Caco-2 (cell line): ENCODE measurements at regions not wholly inside any gene's neighbourhood (a gene's known extent, or its start where the extent isn't known, plus 50 kb on each side); places are given as distances from the start of the nearest gene placed in this dataset.

Source experiments
- BruUV-seq: library from RNA; stranded (reverse); fragments of 400-500 nt; replicated peaks from 2 replicates; lab custom pipeline; 2021; lab: Mats Ljungman, UMichigan
- CTCF ChIA-PET: fragments of 300-600 bp; sonication (Branson Sonifier 250); formaldehyde crosslinking; loops from one replicate; lab custom pipeline; 2022; ENCODE audit warnings: antibody characterized with exemption; lab: Charles Lee
- POLR2A ChIA-PET: fragments of 300-600 bp; sonication (Branson Sonifier 250); formaldehyde crosslinking; loops from one replicate; lab custom pipeline; 2022; ENCODE audit warnings: antibody characterized with exemption; lab: Charles Lee
- DNase-seq, 2 experiments: peaks; one replicate each; pipeline versions ENCODE4 v3.0.0 to v3.0.0-alpha.2; 2020 to 2022
- H3K27me3 ChIP-seq: replicated peaks from 2 replicates; pipeline ENCODE4 v1.6.0; 2011; ENCODE audit warnings: low read length; ENCODE audit not compliant: control insufficient read depth, insufficient read depth
- H3K36me3 ChIP-seq: 2 replicates; pipeline ENCODE4 v1.5.1; 2011; ENCODE audit warnings: low read length; ENCODE audit not compliant: control insufficient read depth, insufficient read depth
- H3K4me1 ChIP-seq: fragments of 250-450 bp; sonication (Bioruptor Pico); 2 replicates; pipeline ENCODE4 v1.5.1; 2020; ENCODE audit warnings: mild to moderate bottlenecking
- H3K4me3 ChIP-seq: 2 replicates; pipeline ENCODE4 v1.5.1; 2011; ENCODE audit warnings: low read depth, mild to moderate bottlenecking, control low read depth, low read length
- H3K9me3 ChIP-seq: fragments of 250-450 bp; sonication (Bioruptor Pico); 2 replicates; pipeline ENCODE4 v1.5.1; 2020; ENCODE audit warnings: mild to moderate bottlenecking, moderate library complexity
- H3K27ac Mint-ChIP-seq: one replicate; pipeline ENCODE4 v1.8.0; 2022; ENCODE audit warnings: mixed read lengths; ENCODE audit not compliant: unreplicated experiment
- H3K27me3 Mint-ChIP-seq: one replicate; pipeline ENCODE4 v1.8.0; 2022; ENCODE audit warnings: mixed read lengths; ENCODE audit not compliant: insufficient read depth, unreplicated experiment
- H3K36me3 Mint-ChIP-seq: one replicate; pipeline ENCODE4 v1.8.0; 2022; ENCODE audit warnings: mild to moderate bottlenecking, mixed read lengths; ENCODE audit not compliant: insufficient read depth, unreplicated experiment
- H3K4me1 Mint-ChIP-seq: one replicate; pipeline ENCODE4 v1.8.0; 2022; ENCODE audit warnings: low read depth, mixed read lengths; ENCODE audit not compliant: unreplicated experiment
- H3K4me3 Mint-ChIP-seq: one replicate; pipeline ENCODE4 v1.8.0; 2022; ENCODE audit warnings: mild to moderate bottlenecking, moderate library complexity, mixed read lengths; ENCODE audit not compliant: unreplicated experiment
- H3K9me3 Mint-ChIP-seq: one replicate; pipeline ENCODE4 v1.8.0; 2022; ENCODE audit warnings: mixed read lengths; ENCODE audit not compliant: unreplicated experiment
- CTCF ChIP-seq, 2 experiments: fragments of 200-600 bp in 1 of 2; IDR thresholded peaks; 1 replicate in 1 of 2; 2 replicates in 1 of 2; pipeline versions ENCODE4 v1.5.1 to v1.8.0; 2011 to 2022; ENCODE audit warnings: antibody characterized with exemption in 1 of 2, control low read depth in 1 of 2, inconsistent platforms in 1 of 2, low read depth in 1 of 2, low read length in 1 of 2, mild to moderate bottlenecking in 1 of 2, moderate library complexity in 1 of 2; ENCODE audit not compliant: insufficient read depth in 1 of 2, severe bottlenecking in 1 of 2, unreplicated experiment in 1 of 2
- intact Hi-C: fragments of 100-400 bp; cut with micrococcal nuclease; formaldehyde crosslinking; loops from one replicate; pipeline ENCODE4 v1.10.0; 2022; ENCODE audit not compliant: unreplicated experiment

- no peaks in the 10 kb centered on the region for H3K9me3 Mint-ChIP-seq
- DNase-seq, result no peak
- no TSS peak for BruUV-seq
- H3K4me3 Mint-ChIP-seq, result no peak overlapping the region
- H3K27ac Mint-ChIP-seq, result no peak overlapping the region
- no peak for TF ChIP-seq CTCF (IDR thresholded peaks at IDR 0.05; ENCODE audit: insufficient read depth in 1 of 2, low read depth in 1 of 2, low read length in 1 of 2, severe bottlenecking in 1 of 2, unreplicated experiment in 1 of 2)
- ChIA-PET POLR2A (no interaction called here), CTCF (no interaction called here)
- Histone ChIP-seq H3K4me1 (no peaks in the 10 kb centered on the region), H3K4me3 (no peak overlapping the region), H3K36me3 (no peaks in the 10 kb centered on the region), H3K27me3 (no peaks in the 10 kb centered on the region), H3K9me3 (no peaks in the 10 kb centered on the region)
- H3K4me1 Mint-ChIP-seq, result no peaks in the 10 kb centered on the region
- no peaks in the 10 kb centered on the region for H3K36me3 Mint-ChIP-seq
- intact Hi-C loops, result no loop called here
- H3K27me3 Mint-ChIP-seq, result peaks cover 3% of the 10 kb centered on the region
These were observed 193.1 kb downstream of the ICE1 start for GRCh38 chr5:5615569-5615968.

- H3K4me1 ChIP-seq, result no peaks in the 10 kb centered on the region
- no peak for TF ChIP-seq CTCF (IDR thresholded peaks at IDR 0.05; ENCODE audit: insufficient read depth in 1 of 2, low read depth in 1 of 2, low read length in 1 of 2, severe bottlenecking in 1 of 2, unreplicated experiment in 1 of 2)
- no peaks in the 10 kb centered on the region for H3K9me3 ChIP-seq
- H3K4me3 ChIP-seq, result no peak overlapping the region
- ChIA-PET POLR2A (no interaction called here), CTCF (no interaction called here)
- Mint-ChIP-seq H3K27ac (no peak overlapping the region), H3K36me3 (no peaks in the 10 kb centered on the region), H3K4me1 (no peaks in the 10 kb centered on the region), H3K9me3 (no peaks in the 10 kb centered on the region), H3K27me3 (peaks cover 3% of the 10 kb centered on the region), H3K4me3 (no peak overlapping the region)
- BruUV-seq, result no TSS peak
- DNase-seq, result no peak
- intact Hi-C loops, result no loop called here
- no peaks in the 10 kb centered on the region for H3K27me3 ChIP-seq
- no peaks in the 10 kb centered on the region for H3K36me3 ChIP-seq
These were observed 190.9 kb downstream of the ICE1 start for GRCh38 chr5:5613261-5613990.

DNA sequence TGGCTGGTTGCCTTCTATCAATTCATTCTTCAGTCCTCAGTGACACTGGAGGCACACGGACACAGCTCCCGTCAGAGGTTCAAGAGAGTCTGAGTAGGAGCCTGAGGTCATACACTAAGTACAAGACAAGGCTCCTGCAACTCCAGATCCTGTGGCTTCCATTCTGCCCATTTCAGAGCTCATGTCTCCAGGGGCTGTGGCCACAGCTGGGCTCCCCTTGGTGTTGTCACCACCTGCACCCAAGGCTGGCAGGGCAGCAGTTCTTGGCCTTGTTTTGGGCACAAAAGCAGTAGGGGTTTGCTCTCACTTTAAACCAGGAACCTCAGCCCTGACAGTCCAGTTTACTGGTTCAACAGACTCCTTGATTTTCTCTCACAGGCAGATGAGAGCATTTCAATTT is 189.6 kb downstream of the ICE1 start:
- H3K4me3 ChIP-seq, result no peak overlapping the region
- no peaks in the 10 kb centered on the region for H3K36me3 ChIP-seq
- no peak for TF ChIP-seq CTCF (IDR thresholded peaks at IDR 0.05; ENCODE audit: insufficient read depth in 1 of 2, low read depth in 1 of 2, low read length in 1 of 2, severe bottlenecking in 1 of 2, unreplicated experiment in 1 of 2)
- no peaks in the 10 kb centered on the region for H3K27me3 ChIP-seq
- POLR2A ChIA-PET, result no interaction called here
- no TSS peak for BruUV-seq
- no peak for DNase-seq
- no peaks in the 10 kb centered on the region for H3K9me3 Mint-ChIP-seq
- intact Hi-C loops, result no loop called here
- CTCF ChIA-PET, result no interaction called here
- no peak overlapping the region for H3K27ac Mint-ChIP-seq
- H3K4me1 Mint-ChIP-seq, result no peaks in the 10 kb centered on the region
- no peak overlapping the region for H3K4me3 Mint-ChIP-seq
- H3K27me3 Mint-ChIP-seq, result no peaks in the 10 kb centered on the region
- no peaks in the 10 kb centered on the region for H3K9me3 ChIP-seq
- H3K36me3 Mint-ChIP-seq, result no peaks in the 10 kb centered on the region
- no peaks in the 10 kb centered on the region for H3K4me1 ChIP-seq
